H1 (cell line): ENCODE measurements at regions not wholly inside any gene's neighbourhood (a gene's known extent, or its start where the extent isn't known, plus 50 kb on each side); places are given as distances from the start of the nearest gene placed in this dataset.

Experiments used
- JUN ChIP-seq: IDR thresholded peaks from 2 replicates; pipeline ENCODE4 v1.6.1; 2011; ENCODE audit warnings: low read depth, mild to moderate bottlenecking, improper control_type of control experiment, low read length
- POLR2A ChIP-seq, 2 experiments: IDR thresholded peaks; 1 replicate in 1 of 2; 2 replicates in 1 of 2; pipeline ENCODE4 v1.6.1; 2011; ENCODE audit warnings: low read depth in 2 of 2, low read length in 2 of 2, mild to moderate bottlenecking in 2 of 2; ENCODE audit errors: control extremely low read depth in 1 of 2
- POLR2AphosphoS5 ChIP-seq: IDR thresholded peaks from 2 replicates; pipeline ENCODE4 v1.6.1; 2011; ENCODE audit warnings: low read depth, low read length
- SIX5 ChIP-seq: IDR thresholded peaks from 2 replicates; pipeline ENCODE4 v1.6.1; 2011; ENCODE audit warnings: mild to moderate bottlenecking, low read depth, low read length
- TEAD4 ChIP-seq: IDR thresholded peaks from 2 replicates; pipeline ENCODE4 v1.6.1; 2012; ENCODE audit warnings: low read depth, low read length, inconsistent platforms, mixed read lengths
- ZNF274 ChIP-seq: IDR thresholded peaks from 2 replicates; pipeline ENCODE4 v1.7.0; 2012; ENCODE audit warnings: low read length, borderline replicate concordance; ENCODE audit errors: extremely low read depth
- TF ChIP-seq, protein P1 (sequence below), 3 experiments: IDR thresholded peaks; 1 replicate in 2 of 3; 2 replicates in 1 of 3; pipeline versions ENCODE4 v1.5.1 to v1.6.1; 2011; ENCODE audit warnings: low read length in 3 of 3, mild to moderate bottlenecking in 3 of 3, inconsistent platforms in 2 of 3, low read depth in 1 of 3, moderate library complexity in 1 of 3; ENCODE audit not compliant: insufficient read depth in 1 of 3; ENCODE audit errors: control extremely low read depth in 1 of 3

DNA sequence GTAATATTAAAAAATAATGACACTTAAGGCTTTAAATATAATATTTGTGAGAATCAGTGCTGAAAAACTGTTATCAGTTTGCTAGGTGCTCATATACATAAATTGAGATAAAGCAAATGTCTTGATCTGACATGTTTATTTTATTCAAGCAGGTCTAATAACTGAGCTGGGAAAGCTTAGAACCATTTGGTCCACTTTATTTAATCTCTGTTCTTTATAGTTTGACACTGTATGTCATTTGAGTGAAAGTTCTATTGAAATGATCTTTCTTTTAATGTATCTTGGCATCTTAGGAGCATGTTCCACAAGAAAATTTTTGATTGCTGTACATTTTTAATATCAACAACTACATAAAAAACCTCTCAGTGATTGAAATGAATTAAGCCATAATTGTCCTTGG is 772.0 kb upstream of the NRSN1 start:
- TF ChIP-seq, protein P1, sequence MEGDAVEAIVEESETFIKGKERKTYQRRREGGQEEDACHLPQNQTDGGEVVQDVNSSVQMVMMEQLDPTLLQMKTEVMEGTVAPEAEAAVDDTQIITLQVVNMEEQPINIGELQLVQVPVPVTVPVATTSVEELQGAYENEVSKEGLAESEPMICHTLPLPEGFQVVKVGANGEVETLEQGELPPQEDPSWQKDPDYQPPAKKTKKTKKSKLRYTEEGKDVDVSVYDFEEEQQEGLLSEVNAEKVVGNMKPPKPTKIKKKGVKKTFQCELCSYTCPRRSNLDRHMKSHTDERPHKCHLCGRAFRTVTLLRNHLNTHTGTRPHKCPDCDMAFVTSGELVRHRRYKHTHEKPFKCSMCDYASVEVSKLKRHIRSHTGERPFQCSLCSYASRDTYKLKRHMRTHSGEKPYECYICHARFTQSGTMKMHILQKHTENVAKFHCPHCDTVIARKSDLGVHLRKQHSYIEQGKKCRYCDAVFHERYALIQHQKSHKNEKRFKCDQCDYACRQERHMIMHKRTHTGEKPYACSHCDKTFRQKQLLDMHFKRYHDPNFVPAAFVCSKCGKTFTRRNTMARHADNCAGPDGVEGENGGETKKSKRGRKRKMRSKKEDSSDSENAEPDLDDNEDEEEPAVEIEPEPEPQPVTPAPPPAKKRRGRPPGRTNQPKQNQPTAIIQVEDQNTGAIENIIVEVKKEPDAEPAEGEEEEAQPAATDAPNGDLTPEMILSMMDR (IDR thresholded peaks at IDR 0.05; ENCODE audit: control extremely low read depth in 1 of 3, insufficient read depth in 1 of 3, low read depth in 1 of 3, low read length in 3 of 3), result no peak
- no peak for TF ChIP-seq TEAD4
- TF ChIP-seq JUN, result no peak
- TF ChIP-seq ZNF274, result no peak
- no peak for TF ChIP-seq SIX5
- no peak for TF ChIP-seq POLR2A (IDR thresholded peaks at IDR 0.05; ENCODE audit: control extremely low read depth in 1 of 2, low read depth in 2 of 2, low read length in 2 of 2)
- TF ChIP-seq POLR2AphosphoS5, result no peak
